H1 (cell line): ENCODE measurements at regions not wholly inside any gene's neighbourhood (a gene's known extent, or its start where the extent isn't known, plus 50 kb on each side); places are given as distances from the start of the nearest gene placed in this dataset.

Experiments used
- CTCF ChIA-PET: fragments of 300-600 bp; sonication (Branson Sonifier 250); formaldehyde crosslinking; loops from one replicate; lab custom pipeline; 2021; ENCODE audit not compliant: partially characterized antibody; lab: Charles Lee
- POLR2A ChIA-PET: fragments of 300-600 bp; sonication (Branson Sonifier 250); formaldehyde crosslinking; loops from one replicate; lab custom pipeline; 2021; ENCODE audit warnings: inconsistent platforms; ENCODE audit not compliant: partially characterized antibody; lab: Charles Lee
- DNase-seq, 2 experiments: peaks; one replicate each; pipeline versions ENCODE4 v3.0.0 to v3.0.0-alpha.2; 2010 to 2022; ENCODE audit warnings: low spot score in 2 of 2, low read depth in 1 of 2, mixed read lengths in 1 of 2
- FAIRE-seq: peaks from 2 replicates; lab custom pipeline; 2011; peaks lifted over from hg19 to GRCh38; lab: Jason Lieb, UNC
- H2AFZ ChIP-seq: 2 replicates; pipeline ENCODE4 v1.8.1; 2012; ENCODE audit warnings: low read length, inconsistent platforms
- H2AK5ac ChIP-seq: 2 replicates; pipeline ENCODE4 v1.6.1; 2013; ENCODE audit warnings: low read depth, low read length
- H2BK120ac ChIP-seq: replicated peaks from 2 replicates; pipeline ENCODE3; 2013; ENCODE audit warnings: low read depth, low read length, inconsistent platforms
- H2BK12ac ChIP-seq: 2 replicates; pipeline ENCODE4 v1.6.1; 2013; ENCODE audit warnings: low read depth, low read length
- H2BK15ac ChIP-seq: 2 replicates; pipeline ENCODE4 v1.6.1; 2013; ENCODE audit warnings: low read length
- H2BK20ac ChIP-seq: 2 replicates; pipeline ENCODE4 v1.6.1; 2013; ENCODE audit warnings: low read length
- H2BK5ac ChIP-seq: 2 replicates; pipeline ENCODE4 v1.6.1; 2013; ENCODE audit warnings: low read depth, low read length
- H3K14ac ChIP-seq: 2 replicates; pipeline ENCODE4 v1.6.1; 2013; ENCODE audit warnings: inconsistent platforms; ENCODE audit not compliant: insufficient read length
- H3K18ac ChIP-seq: 2 replicates; pipeline ENCODE4 v1.6.1; 2013; ENCODE audit warnings: low read length; ENCODE audit errors: extremely low read depth
- H3K23ac ChIP-seq: 2 replicates; pipeline ENCODE4 v1.6.1; 2013; ENCODE audit warnings: inconsistent platforms; ENCODE audit not compliant: insufficient read length
- H3K23me2 ChIP-seq: 2 replicates; pipeline ENCODE4 v1.6.1; 2013; ENCODE audit warnings: low read depth, low read length
- H3K27ac ChIP-seq: 2 replicates; pipeline ENCODE4 v1.6.1; 2011; ENCODE audit warnings: low read depth, low read length, inconsistent platforms
- H3K27me3 ChIP-seq, 4 experiments: replicated peaks in 1 of 4; 1 replicate in 1 of 4; 2 replicates in 3 of 4; pipeline versions ENCODE4 v1.6.1 to v1.8.1; 2011 to 2013; ENCODE audit warnings: low read length in 3 of 4, mild to moderate bottlenecking in 3 of 4, inconsistent platforms in 2 of 4, mixed read lengths in 2 of 4, moderate library complexity in 1 of 4; ENCODE audit not compliant: control insufficient read depth in 3 of 4, insufficient read depth in 3 of 4; ENCODE audit errors: extremely low read depth in 1 of 4
- H3K36me3 ChIP-seq, 4 experiments: 2 replicates each; pipeline versions ENCODE4 v1.6.1 to v1.8.1; 2011 to 2013; ENCODE audit warnings: mild to moderate bottlenecking in 4 of 4, low read length in 3 of 4, moderate library complexity in 2 of 4, control low read depth in 1 of 4, inconsistent platforms in 1 of 4; ENCODE audit not compliant: insufficient read depth in 4 of 4, control insufficient read depth in 2 of 4
- H3K4ac ChIP-seq: replicated peaks from 2 replicates; pipeline ENCODE3; 2013; ENCODE audit warnings: low read length, low read depth, mixed read lengths, inconsistent platforms; ENCODE audit not compliant: insufficient read length
- H3K4me1 ChIP-seq, 4 experiments: replicated peaks in 1 of 4; 1 replicate in 1 of 4; 2 replicates in 3 of 4; pipeline versions ENCODE4 v1.6.1 to v1.8.1; 2011 to 2013; ENCODE audit warnings: low read length in 3 of 4, inconsistent platforms in 2 of 4, mixed read lengths in 1 of 4; ENCODE audit not compliant: insufficient read depth in 4 of 4, control insufficient read depth in 3 of 4
- H3K4me2 ChIP-seq, 2 experiments: 2 replicates each; pipeline versions ENCODE4 v1.6.1 to v1.8.1; 2011 to 2013; ENCODE audit warnings: low read depth in 2 of 2, low read length in 2 of 2, control low read depth in 1 of 2, inconsistent platforms in 1 of 2, mild to moderate bottlenecking in 1 of 2; ENCODE audit not compliant: insufficient read depth in 1 of 2
- H3K4me3 ChIP-seq, 4 experiments: fragments of 200-600, 300-600 bp in 1 of 4; sonication (generic), shearing (Covaris generic), sonication (Bioruptor Twin) in 1 of 4; 2 replicates each; pipeline versions ENCODE4 v1.5.1 to v1.8.1; 2011 to 2016; ENCODE audit warnings: low read length in 4 of 4, low read depth in 3 of 4, control low read depth in 2 of 4, inconsistent platforms in 2 of 4, mild to moderate bottlenecking in 2 of 4, mixed read lengths in 1 of 4, moderate library complexity in 1 of 4; ENCODE audit not compliant: insufficient read depth in 2 of 4; ENCODE audit errors: extremely low read depth in 1 of 4
- H3K56ac ChIP-seq: replicated peaks from 2 replicates; pipeline ENCODE3; 2013; ENCODE audit warnings: low read depth, mild to moderate bottlenecking, mixed read lengths, low read length, inconsistent platforms; ENCODE audit not compliant: insufficient read length
- H3K79me1 ChIP-seq: 2 replicates; pipeline ENCODE4 v1.6.1; 2013; ENCODE audit warnings: low read depth, low read length, control low read depth
- H3K79me2 ChIP-seq, 2 experiments: 2 replicates each; pipeline versions ENCODE4 v1.6.1 to v1.8.1; 2012 to 2013; ENCODE audit warnings: low read length in 2 of 2, mild to moderate bottlenecking in 2 of 2, inconsistent platforms in 1 of 2; ENCODE audit not compliant: insufficient read depth in 2 of 2, control insufficient read depth in 1 of 2
- H3K9ac ChIP-seq, 4 experiments: replicated peaks in 1 of 4; 1 replicate in 1 of 4; 2 replicates in 3 of 4; pipeline versions ENCODE4 v1.6.1 to v1.8.1; 2011 to 2013; ENCODE audit warnings: low read depth in 3 of 4, low read length in 3 of 4, control low read depth in 2 of 4, mild to moderate bottlenecking in 2 of 4, moderate library complexity in 2 of 4, inconsistent platforms in 1 of 4; ENCODE audit errors: extremely low read depth in 1 of 4
- H3K9me3 ChIP-seq, 2 experiments: 2 replicates each; pipeline versions ENCODE4 v1.6.1 to v1.8.1; 2012 to 2013; ENCODE audit warnings: mild to moderate bottlenecking in 2 of 2, moderate library complexity in 2 of 2, control low read depth in 1 of 2, inconsistent platforms in 1 of 2, low read depth in 1 of 2, low read length in 1 of 2, mixed read lengths in 1 of 2; ENCODE audit not compliant: insufficient read depth in 2 of 2
- H4K20me1 ChIP-seq, 2 experiments: replicated peaks in 1 of 2; 2 replicates each; pipeline versions ENCODE3 to v1.8.1; 2011 to 2013; ENCODE audit warnings: inconsistent platforms in 2 of 2, low read length in 2 of 2, mild to moderate bottlenecking in 1 of 2; ENCODE audit not compliant: insufficient read depth in 2 of 2, control insufficient read depth in 1 of 2
- H4K5ac ChIP-seq: 2 replicates; pipeline ENCODE4 v1.6.1; 2013; ENCODE audit warnings: low read length, low read depth, mixed read lengths, inconsistent platforms; ENCODE audit not compliant: insufficient read length
- H4K8ac ChIP-seq: 2 replicates; pipeline ENCODE4 v1.8.0; 2013; ENCODE audit warnings: mild to moderate bottlenecking, moderate library complexity, low read length, inconsistent platforms; ENCODE audit not compliant: insufficient read depth; ENCODE audit errors: extremely low read depth
- H4K91ac ChIP-seq: replicated peaks from 2 replicates; pipeline ENCODE3; 2013; ENCODE audit warnings: low read length, mixed read lengths, inconsistent platforms; ENCODE audit not compliant: insufficient read length
- BRCA1 ChIP-seq: IDR thresholded peaks from 2 replicates; pipeline ENCODE4 v1.6.1; 2012; ENCODE audit warnings: low read depth, low read length, improper control_type of control experiment
- CBX5 ChIP-seq: fragments of 300-800, 300-1000 bp; sonication (generic); IDR thresholded peaks from 2 replicates; pipeline ENCODE4 v1.7.1; 2016; ENCODE audit warnings: antibody characterized with exemption, low read length, low read depth
- CREB1 ChIP-seq: IDR thresholded peaks from 2 replicates; pipeline ENCODE4 v1.6.1; 2012; ENCODE audit warnings: inconsistent platforms
- EP300 ChIP-seq, 2 experiments: IDR thresholded peaks; 1 replicate in 1 of 2; 2 replicates in 1 of 2; pipeline ENCODE4 v1.6.1; 2011 to 2012; ENCODE audit warnings: low read depth in 2 of 2, low read length in 2 of 2, mild to moderate bottlenecking in 2 of 2, borderline replicate concordance in 1 of 2, inconsistent platforms in 1 of 2, moderate library complexity in 1 of 2
- POLR2A ChIP-seq, 2 experiments: IDR thresholded peaks; 1 replicate in 1 of 2; 2 replicates in 1 of 2; pipeline ENCODE4 v1.6.1; 2011; ENCODE audit warnings: low read depth in 2 of 2, low read length in 2 of 2, mild to moderate bottlenecking in 2 of 2; ENCODE audit errors: control extremely low read depth in 1 of 2
- ZNF274 ChIP-seq: IDR thresholded peaks from 2 replicates; pipeline ENCODE4 v1.7.0; 2012; ENCODE audit warnings: low read length, borderline replicate concordance; ENCODE audit errors: extremely low read depth
- WGBS, 2 experiments: shearing (Covaris generic) in 1 of 2; methylation state at CpG; one replicate each; pipeline versions ENCODE4 v1.1.6 to v1.1.7; 2013 to 2015; ENCODE audit warnings: low lambda C conversion rate in 2 of 2, mixed read lengths in 2 of 2, inconsistent platforms in 1 of 2, low coverage in 1 of 2, missing lambda C conversion rate in 1 of 2; ENCODE audit not compliant: insufficient replicate concordance in 2 of 2, insufficient coverage in 1 of 2, insufficient read length in 1 of 2; ENCODE audit errors: extremely low coverage in 1 of 2, missing lambda C conversion rate in 1 of 2; 5-methylcytosine and 5-hydroxymethylcytosine counted together

DNA sequence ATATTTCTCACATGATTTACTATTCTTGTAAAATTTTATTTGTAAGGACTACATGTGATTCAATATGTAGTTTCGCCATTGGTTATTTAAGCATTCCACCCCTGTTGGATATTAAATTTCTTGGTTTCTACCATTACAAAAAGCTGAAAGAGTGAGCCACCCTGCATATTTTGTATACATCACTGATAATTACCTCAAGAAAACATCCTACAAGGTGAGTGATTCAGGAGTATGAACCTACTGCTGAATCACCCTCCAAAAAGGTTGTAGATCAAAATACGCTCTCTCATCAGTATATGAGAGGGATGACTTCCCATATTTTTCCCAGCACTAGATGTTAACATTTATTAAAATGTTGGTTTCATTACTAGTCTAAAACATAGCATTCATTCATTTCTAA is 454.3 kb upstream of the WWC1 start:
- TF ChIP-seq CREB1 (no peak), POLR2A (IDR thresholded peaks at IDR 0.05; ENCODE audit: control extremely low read depth in 1 of 2, low read depth in 2 of 2, low read length in 2 of 2) (no peak), ZNF274 (no peak), BRCA1 (no peak), CBX5 (no peak), EP300 (IDR thresholded peaks at IDR 0.05; ENCODE audit: borderline replicate concordance in 1 of 2, low read depth in 2 of 2, low read length in 2 of 2) (no peak)
- Histone ChIP-seq H3K18ac (no peak overlapping the region), H2BK15ac (no peak overlapping the region), H2BK120ac (no peak overlapping the region), H4K91ac (no peak overlapping the region), H3K4me2 (no peak overlapping the region), H4K5ac (no peak overlapping the region), H3K23me2 (no peaks in the 10 kb centered on the region; the same call in 1 of the 2 replicates), H4K20me1 (no peaks in the 10 kb centered on the region), H2BK5ac (no peak overlapping the region), H2AK5ac (no peak overlapping the region), H3K27me3 (no peaks in the 10 kb centered on the region), H3K23ac (no peak overlapping the region), H2BK20ac (no peak overlapping the region), H2BK12ac (no peak overlapping the region), H3K79me2 (no peaks in the 10 kb centered on the region), H3K4me3 (no peak overlapping the region), H3K9ac (no peak overlapping the region), H3K4me1 (peaks cover 0 to 3% (median 2%) of the 10 kb centered on the region in 4 experiments; a peak in 3 of 7 replicates), H4K8ac (no peak overlapping the region), H3K4ac (no peak overlapping the region), H3K36me3 (no peaks in the 10 kb centered on the region), H3K27ac (no peak overlapping the region), H3K79me1 (no peaks in the 10 kb centered on the region), H3K9me3 (no peaks in the 10 kb centered on the region; a peak in 1 of 4 replicates), H3K56ac (no peak overlapping the region), H3K14ac (no peak overlapping the region), H2AFZ (no peak overlapping the region)
- FAIRE-seq (no peak), DNase-seq (no peak)
- WGBS, 2 experiments = 95% methylated on average over 2 of the region's 2 CpGs; no CpG with 5 or more reads in 1 of the 2 experiments
- ChIA-PET CTCF (no interaction called here), POLR2A (no interaction called here)
